IMR-90 (cell line): ENCODE measurements at regions not wholly inside any gene's neighbourhood (a gene's known extent, or its start where the extent isn't known, plus 50 kb on each side); places are given as distances from the start of the nearest gene placed in this dataset.
"Not testable (repeated sequence)": the region's sequence is repeated elsewhere in the genome, so short reads cannot be mapped to it uniquely, and the experiment has no call there.

Source experiments
- ATAC-seq: fragments of 200-7000 bp; cut with Tn5 transposase; 2 replicates; pipeline ENCODE4 v1.9.1; 2020; ENCODE audit warnings: low read depth, mild to moderate bottlenecking, moderate library complexity
- BruUV-seq: library from RNA; stranded (reverse); fragments of 400-500 nt; replicated peaks from 2 replicates; lab custom pipeline; 2021; lab: Mats Ljungman, UMichigan
- CTCF ChIA-PET: fragments of 300-600 bp; formaldehyde crosslinking; extraction: SDS; loops from one replicate; lab custom pipeline; 2021; ENCODE audit warnings: antibody characterized with exemption; lab: Yijun Ruan, JAX
- POLR2A ChIA-PET: fragments of 300-600 bp; sonication (Branson Sonifier 250); formaldehyde crosslinking; loops from one replicate; lab custom pipeline; 2022; ENCODE audit warnings: antibody characterized with exemption; ENCODE audit not compliant: unreplicated experiment; lab: Charles Lee
- DNase-seq: peaks from one replicate; pipeline ENCODE4 v3.0.0; 2013
- H2AFZ ChIP-seq: replicated peaks from 2 replicates; pipeline ENCODE3; 2013; ENCODE audit warnings: low read length, mild to moderate bottlenecking; ENCODE audit not compliant: poor library complexity
- H2AK5ac ChIP-seq: 2 replicates; pipeline ENCODE4 v1.6.1; 2013; ENCODE audit warnings: low read depth, low read length, inconsistent platforms
- H2AK9ac ChIP-seq: replicated peaks from 2 replicates; pipeline ENCODE3; 2013; ENCODE audit warnings: mild to moderate bottlenecking, low read depth, low read length, moderate library complexity; ENCODE audit not compliant: poor library complexity
- H2BK120ac ChIP-seq: 2 replicates; pipeline ENCODE4 v1.6.1; 2013; ENCODE audit warnings: low read depth, low read length, inconsistent platforms
- H2BK15ac ChIP-seq: 3 replicates; pipeline ENCODE4 v1.6.1; 2013; ENCODE audit warnings: low read depth, low read length, inconsistent platforms
- H2BK20ac ChIP-seq: 2 replicates; pipeline ENCODE4 v1.6.1; 2013; ENCODE audit warnings: low read depth, mild to moderate bottlenecking, inconsistent platforms, low read length, moderate library complexity
- H2BK5ac ChIP-seq: 2 replicates; pipeline ENCODE4 v1.6.1; 2013; ENCODE audit warnings: mild to moderate bottlenecking, low read depth, low read length, inconsistent platforms; ENCODE audit not compliant: poor library complexity, severe bottlenecking
- H3K14ac ChIP-seq: replicated peaks from 2 replicates; pipeline ENCODE4 v1.6.1; 2013; ENCODE audit warnings: low read depth, low read length, inconsistent platforms
- H3K18ac ChIP-seq: 2 replicates; pipeline ENCODE4 v1.6.1; 2013; ENCODE audit warnings: low read depth, low read length, control low read depth
- H3K23ac ChIP-seq: 2 replicates; pipeline ENCODE4 v1.6.1; 2013; ENCODE audit warnings: low read depth, low read length, inconsistent platforms
- H3K27ac ChIP-seq: 2 replicates; pipeline ENCODE4 v1.5.1; 2013; ENCODE audit warnings: mild to moderate bottlenecking, control low read depth, low read length; ENCODE audit not compliant: insufficient read depth
- H3K27me3 ChIP-seq: 2 replicates; pipeline ENCODE4 v1.6.1; 2013; ENCODE audit warnings: low read length; ENCODE audit not compliant: control insufficient read depth, insufficient read depth
- H3K36me3 ChIP-seq: 2 replicates; pipeline ENCODE4 v1.6.1; 2013; ENCODE audit warnings: low read length, mixed read lengths; ENCODE audit not compliant: control insufficient read depth, insufficient read depth
- H3K4ac ChIP-seq: 2 replicates; pipeline ENCODE4 v1.6.1; 2013; ENCODE audit warnings: low read depth, low read length, inconsistent platforms
- H3K4me1 ChIP-seq: 2 replicates; pipeline ENCODE4 v1.6.1; 2013; ENCODE audit warnings: low read length, mixed read lengths; ENCODE audit not compliant: control insufficient read depth, insufficient read depth
- H3K4me2 ChIP-seq: 2 replicates; pipeline ENCODE4 v1.6.1; 2013; ENCODE audit warnings: low read depth, mild to moderate bottlenecking, control low read depth, low read length, moderate library complexity
- H3K4me3 ChIP-seq: 2 replicates; pipeline ENCODE4 v1.5.1; 2013; ENCODE audit warnings: low read depth, mild to moderate bottlenecking, control low read depth, low read length, moderate library complexity; ENCODE audit not compliant: insufficient read depth
- H3K56ac ChIP-seq: 2 replicates; pipeline ENCODE4 v1.6.1; 2013; ENCODE audit warnings: low read length, inconsistent platforms; ENCODE audit not compliant: insufficient read depth; ENCODE audit errors: extremely low read depth
- H3K79me1 ChIP-seq, 2 experiments: 2 replicates each; pipeline ENCODE4 v1.6.1; 2013; ENCODE audit warnings: low read length in 2 of 2, inconsistent platforms in 1 of 2, low read depth in 1 of 2
- H3K9ac ChIP-seq: 2 replicates; pipeline ENCODE4 v1.6.1; 2013; ENCODE audit warnings: low read depth, low read length, control low read depth
- H3K9me1 ChIP-seq: 2 replicates; pipeline ENCODE4 v1.6.1; 2013; ENCODE audit warnings: low read length, inconsistent platforms; ENCODE audit not compliant: insufficient read depth
- H3K9me3 ChIP-seq: 2 replicates; pipeline ENCODE4 v1.6.1; 2013; ENCODE audit warnings: low read length; ENCODE audit not compliant: control insufficient read depth, insufficient read depth
- H4K20me1 ChIP-seq: 2 replicates; pipeline ENCODE4 v1.6.1; 2013; ENCODE audit warnings: low read length, inconsistent platforms; ENCODE audit not compliant: insufficient read depth
- H4K5ac ChIP-seq: 2 replicates; pipeline ENCODE4 v1.6.1; 2013; ENCODE audit warnings: mild to moderate bottlenecking, low read depth, low read length, control low read depth
- H4K8ac ChIP-seq, 2 experiments: 2 replicates each; pipeline ENCODE4 v1.6.1; 2013; ENCODE audit warnings: low read depth in 2 of 2, low read length in 2 of 2, control low read depth in 1 of 2, inconsistent platforms in 1 of 2
- H4K91ac ChIP-seq: 2 replicates; pipeline ENCODE4 v1.6.1; 2013; ENCODE audit warnings: low read depth, low read length, inconsistent platforms; ENCODE audit not compliant: insufficient read depth
- WGBS, 2 experiments: methylation state at CpG; one replicate each; pipeline versions ENCODE4 v1.1.5 to v1.1.7; 2013; ENCODE audit warnings: missing lambda C conversion rate in 2 of 2; ENCODE audit not compliant: insufficient read length in 1 of 2; ENCODE audit errors: extremely low coverage in 2 of 2; 5-methylcytosine and 5-hydroxymethylcytosine counted together
- dilution Hi-C: fragments of 300-500 bp; cut with HindIII; formaldehyde crosslinking; loops from one replicate; pipeline ENCODE4 v1.14.3; 2018; ENCODE audit warnings: low sequenced_read_pairs; ENCODE audit not compliant: unreplicated experiment
- in situ Hi-C: fragments of 300-500 bp; cut with MboI; formaldehyde crosslinking; loops from 3 replicates; pipeline ENCODE4 v1.14.3; 2019; ENCODE audit warnings: low sequenced_read_pairs, inconsistent platforms, mixed read lengths
- intact Hi-C: fragments of 100-400 bp; cut with micrococcal nuclease; formaldehyde crosslinking; loops from 2 replicates; pipeline ENCODE4 v1.10.0; 2022

DNA sequence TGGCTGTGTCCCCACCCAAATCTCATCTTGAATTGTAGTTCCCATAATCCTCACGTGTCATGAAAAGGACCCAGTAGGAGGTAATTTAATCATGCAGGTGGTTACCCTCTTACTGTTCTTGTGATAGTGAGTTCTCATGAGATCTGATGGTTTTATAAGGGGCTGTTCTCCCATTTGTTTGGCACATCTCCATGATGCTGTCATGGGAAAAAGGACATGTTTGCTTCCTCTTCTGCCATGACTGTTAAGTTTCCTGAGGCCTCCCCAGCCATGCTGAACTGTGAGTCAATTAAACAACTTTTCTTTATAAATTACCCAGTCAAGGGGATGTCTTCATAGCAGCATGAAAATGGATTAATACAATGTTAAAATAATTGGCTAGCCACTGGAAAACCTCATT is 243.3 kb upstream of the MKLN1 start:
- H3K4ac ChIP-seq, H2BK5ac ChIP-seq, dilution Hi-C loops, H3K27me3 ChIP-seq, H3K9ac ChIP-seq, in situ Hi-C loops, H2AK5ac ChIP-seq, H3K18ac ChIP-seq, H4K91ac ChIP-seq, H3K9me3 ChIP-seq, POLR2A ChIA-PET, H2BK120ac ChIP-seq, H3K9me1 ChIP-seq, H3K14ac ChIP-seq, H2BK20ac ChIP-seq, BruUV-seq, H3K23ac ChIP-seq, CTCF ChIA-PET, DNase-seq, H2BK15ac ChIP-seq, H2AFZ ChIP-seq, H3K4me3 ChIP-seq, ATAC-seq, H3K36me3 ChIP-seq, H3K4me1 ChIP-seq, intact Hi-C loops, H4K8ac ChIP-seq, H3K56ac ChIP-seq, H4K5ac ChIP-seq, H3K4me2 ChIP-seq, H3K27ac ChIP-seq, H2AK9ac ChIP-seq: not testable (repeated sequence)
- WGBS, 2 experiments = no CpG with 5 or more reads among the region's 1 CpG
- H3K79me1 ChIP-seq = peaks cover 43 to 46% of the 10 kb centered on the region in 2 experiments
- peaks cover 39% of the 10 kb centered on the region for H4K20me1 ChIP-seq
